Neuron (in vitro differentiated cells): ENCODE measurements at regions not wholly inside any gene's neighbourhood (a gene's known extent, or its start where the extent isn't known, plus 50 kb on each side); places are given as distances from the start of the nearest gene placed in this dataset.
"Not testable (repeated sequence)": the region's sequence is repeated elsewhere in the genome, so short reads cannot be mapped to it uniquely, and the experiment has no call there.

Experiments
- H2AFZ ChIP-seq: one replicate; pipeline ENCODE4 v1.6.1; 2013; ENCODE audit warnings: low read depth, mild to moderate bottlenecking, inconsistent platforms, low read length, moderate library complexity
- H3K27me3 ChIP-seq: one replicate; pipeline ENCODE4 v1.6.1; 2013; ENCODE audit warnings: low read length; ENCODE audit not compliant: insufficient read depth
- H3K36me3 ChIP-seq: one replicate; pipeline ENCODE4 v1.6.1; 2013; ENCODE audit warnings: low read length; ENCODE audit not compliant: insufficient read depth
- H3K4me1 ChIP-seq: one replicate; pipeline ENCODE4 v1.6.1; 2013; ENCODE audit warnings: low read length; ENCODE audit not compliant: insufficient read depth
- H3K4me3 ChIP-seq: 2 replicates; pipeline ENCODE4 v1.5.1; 2013; ENCODE audit warnings: mild to moderate bottlenecking, low read length, moderate library complexity
- H3K9me3 ChIP-seq: one replicate; pipeline ENCODE4 v1.6.1; 2013; ENCODE audit warnings: low read length

DNA sequence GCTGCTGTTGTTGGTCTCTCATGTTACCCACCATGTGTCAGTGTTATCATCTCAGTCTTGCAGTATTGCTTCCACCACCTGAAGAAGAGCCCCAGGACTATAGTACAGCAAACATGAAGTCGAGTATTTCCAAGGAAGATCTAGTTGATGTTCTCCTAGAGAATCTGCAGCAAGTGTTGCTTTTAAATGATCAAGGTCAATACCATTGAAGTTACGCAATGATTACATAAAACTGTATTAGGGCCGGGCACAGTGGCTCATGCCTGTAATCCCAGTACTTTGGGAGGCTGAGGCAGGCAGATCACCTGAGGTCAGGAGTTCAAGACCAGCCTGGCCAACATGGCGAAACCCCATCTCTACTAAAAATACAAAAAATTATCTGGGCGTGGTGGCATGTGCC, 173.9 kb downstream of the TJP1 start:
- not testable (repeated sequence) for H3K4me1 ChIP-seq, H3K4me3 ChIP-seq, H3K36me3 ChIP-seq, H3K27me3 ChIP-seq, H3K9me3 ChIP-seq, H2AFZ ChIP-seq

DNA sequence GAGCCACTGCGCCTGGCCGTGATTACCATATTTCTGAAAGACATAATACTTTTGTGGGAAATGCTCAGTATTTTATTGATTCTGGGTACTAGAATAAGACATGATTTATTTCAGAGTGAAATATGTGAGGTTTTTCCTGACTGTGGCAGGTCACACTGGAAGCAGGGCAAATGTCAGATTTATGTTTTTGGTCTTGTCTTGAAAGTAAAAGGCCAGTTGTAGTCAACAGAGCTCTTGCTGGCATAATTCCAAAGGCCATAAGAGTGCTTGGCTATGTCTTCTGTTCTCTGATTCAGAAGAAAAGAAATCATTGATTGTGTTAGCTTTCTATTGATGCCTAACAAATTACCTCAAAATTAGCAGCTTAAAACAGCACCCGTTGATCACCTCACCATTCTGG, 176.4 kb downstream of the TJP1 start:
- no peaks in the 10 kb centered on the region for H3K27me3 ChIP-seq
- H3K36me3 ChIP-seq = no peaks in the 10 kb centered on the region
- no peaks in the 10 kb centered on the region for H3K4me1 ChIP-seq
- H2AFZ ChIP-seq = no peak overlapping the region
- H3K4me3 ChIP-seq = no peak overlapping the region
- no peaks in the 10 kb centered on the region for H3K9me3 ChIP-seq

DNA sequence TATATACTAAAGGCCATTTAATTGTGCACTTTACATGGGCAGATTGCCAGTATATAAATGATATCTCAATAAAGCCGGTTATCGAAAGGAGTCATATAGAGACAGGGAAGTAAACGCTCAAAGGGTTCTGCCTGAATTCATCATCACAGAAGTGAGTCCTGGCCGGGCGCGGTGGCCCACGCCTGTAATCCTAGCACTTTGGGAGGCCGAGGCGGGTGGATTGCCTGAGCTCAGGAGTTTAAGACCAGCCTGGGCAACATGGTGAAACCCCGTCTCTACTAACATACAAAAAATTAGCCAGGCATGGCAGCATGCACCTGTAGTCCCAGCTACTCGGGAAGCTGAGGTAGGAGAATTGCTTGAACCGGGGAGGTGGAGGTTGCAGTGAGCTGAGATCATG, 177.9 kb downstream of the TJP1 start:
- H3K36me3 ChIP-seq, H3K27me3 ChIP-seq, H3K9me3 ChIP-seq, H2AFZ ChIP-seq, H3K4me1 ChIP-seq, H3K4me3 ChIP-seq: not testable (repeated sequence)

- no peaks in the 10 kb centered on the region for H3K4me1 ChIP-seq
- H3K9me3 ChIP-seq = no peaks in the 10 kb centered on the region
- H3K36me3 ChIP-seq = no peaks in the 10 kb centered on the region
- no peak overlapping the region for H3K4me3 ChIP-seq
- H3K27me3 ChIP-seq = no peaks in the 10 kb centered on the region
- H2AFZ ChIP-seq = no peak overlapping the region
These were observed 183.5 kb downstream of the TJP1 start for GRCh38 chr15:29638781-29639180.

GRCh38 chr15:29638011-29638410, 184.3 kb downstream of the TJP1 start:
- H3K36me3 ChIP-seq = no peaks in the 10 kb centered on the region
- no peak overlapping the region for H3K4me3 ChIP-seq
- no peaks in the 10 kb centered on the region for H3K9me3 ChIP-seq
- no peaks in the 10 kb centered on the region for H3K4me1 ChIP-seq
- H2AFZ ChIP-seq = no peak overlapping the region
- H3K27me3 ChIP-seq = no peaks in the 10 kb centered on the region

DNA sequence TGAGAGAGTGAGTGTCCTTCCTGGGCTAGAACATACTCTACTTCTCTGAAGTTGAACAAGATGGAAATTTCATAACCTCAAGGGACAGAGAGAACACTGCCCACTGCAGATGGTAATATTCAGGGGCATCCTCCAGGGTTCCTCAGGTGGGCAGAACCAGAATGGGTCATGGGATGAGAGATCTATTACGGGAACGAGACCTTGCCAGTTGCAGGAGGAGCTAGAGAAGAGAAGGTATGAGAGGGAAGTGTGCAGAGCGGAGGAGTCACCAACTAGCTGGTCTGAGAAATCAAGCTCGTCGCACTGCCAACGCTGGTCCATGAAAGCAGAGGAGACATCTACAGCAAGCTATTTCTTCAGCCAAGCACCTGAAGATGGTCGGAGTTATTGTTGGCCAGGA, 184.7 kb downstream of the TJP1 start:
- no peak overlapping the region for H2AFZ ChIP-seq

DNA sequence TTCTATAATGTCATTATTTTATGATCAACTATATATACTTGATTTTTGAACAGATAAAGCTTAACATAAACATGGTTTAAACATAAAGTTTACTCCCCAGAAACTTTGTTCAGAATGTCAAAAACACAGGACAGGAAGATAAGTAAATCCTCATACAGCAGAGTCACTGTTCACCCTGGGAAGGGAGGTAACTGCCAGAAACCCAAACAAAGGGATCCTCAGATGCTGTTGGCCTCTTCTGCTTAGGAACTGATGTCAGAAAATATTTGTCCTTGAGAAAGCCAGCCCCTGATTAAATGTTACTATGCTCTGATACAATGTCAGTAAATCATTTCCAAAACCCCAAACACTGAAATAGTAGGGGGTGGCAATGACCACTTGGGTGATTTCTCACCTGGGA, 185.3 kb downstream of the TJP1 start:
- Histone ChIP-seq H3K27me3 (no peaks in the 10 kb centered on the region), H3K9me3 (no peaks in the 10 kb centered on the region), H2AFZ (no peak overlapping the region), H3K4me3 (no peak overlapping the region), H3K4me1 (no peaks in the 10 kb centered on the region), H3K36me3 (no peaks in the 10 kb centered on the region)

More for the DNA sequence above, 184.7 kb downstream of the TJP1 start:
- Histone ChIP-seq H3K4me3 (no peak overlapping the region), H3K4me1 (no peaks in the 10 kb centered on the region), H3K36me3 (no peaks in the 10 kb centered on the region), H3K9me3 (no peaks in the 10 kb centered on the region), H3K27me3 (no peaks in the 10 kb centered on the region)

DNA sequence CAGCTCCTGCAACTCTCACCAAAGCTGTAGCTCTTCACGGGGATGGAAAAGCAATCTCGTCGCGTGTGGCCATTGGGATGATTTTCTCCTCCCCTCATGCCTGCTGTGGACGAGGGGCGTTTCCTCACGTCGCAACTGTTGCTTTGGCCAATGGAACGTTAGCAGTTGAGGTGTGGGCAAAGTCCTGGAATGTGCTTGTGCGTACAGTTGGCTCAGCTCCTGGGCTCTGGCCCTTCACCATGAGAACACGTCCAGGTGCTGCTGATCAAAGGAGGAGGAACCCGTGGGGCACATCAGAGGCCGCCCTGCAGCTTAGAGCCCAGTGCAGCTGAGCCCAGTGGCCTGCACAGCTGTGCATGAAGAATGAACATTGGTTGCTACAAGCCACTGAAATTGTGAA, 186.1 kb downstream of the TJP1 start:
- Histone ChIP-seq H3K27me3 (no peaks in the 10 kb centered on the region), H2AFZ (no peak overlapping the region), H3K9me3 (no peaks in the 10 kb centered on the region), H3K4me3 (no peak overlapping the region), H3K4me1 (no peaks in the 10 kb centered on the region), H3K36me3 (no peaks in the 10 kb centered on the region)

- no peaks in the 10 kb centered on the region for H3K36me3 ChIP-seq
- H3K27me3 ChIP-seq = no peaks in the 10 kb centered on the region
- H3K4me1 ChIP-seq = no peaks in the 10 kb centered on the region
These were observed 186.7 kb downstream of the TJP1 start for GRCh38 chr15:29635513-29636098.

DNA sequence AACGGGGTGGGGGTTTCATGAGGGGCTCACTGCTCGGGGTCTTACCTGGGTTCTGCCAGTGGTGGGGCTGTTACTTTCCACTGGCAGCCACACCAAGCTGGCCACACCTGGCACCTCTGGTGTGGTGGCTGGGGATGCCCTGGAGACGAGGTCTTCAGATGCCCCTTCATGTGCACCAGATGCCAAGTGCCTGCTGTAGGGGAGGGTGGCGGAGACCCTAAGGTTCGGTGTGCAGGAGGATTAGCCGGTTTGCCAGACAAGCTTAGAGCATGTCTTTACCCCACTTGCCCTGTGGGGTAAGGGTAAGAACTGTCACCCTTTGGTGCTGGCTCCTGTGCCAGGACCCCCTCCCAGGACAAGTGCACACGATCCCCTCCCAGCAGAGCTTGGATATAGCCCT, 188.3 kb downstream of the TJP1 start:
- Histone ChIP-seq H3K27me3 (no peaks in the 10 kb centered on the region), H3K36me3 (no peaks in the 10 kb centered on the region), H3K9me3 (no peaks in the 10 kb centered on the region), H2AFZ (no peak overlapping the region), H3K4me1 (peaks cover 4% of the 10 kb centered on the region), H3K4me3 (no peak overlapping the region)

More at GRCh38 chr15:29635513-29636098, 186.7 kb downstream of the TJP1 start:
- no peak overlapping the region for H2AFZ ChIP-seq
- H3K4me3 ChIP-seq = no peak overlapping the region
- no peaks in the 10 kb centered on the region for H3K9me3 ChIP-seq

- Histone ChIP-seq H3K9me3 (no peaks in the 10 kb centered on the region), H2AFZ (no peak overlapping the region), H3K36me3 (no peaks in the 10 kb centered on the region), H3K4me3 (no peak overlapping the region), H3K4me1 (peaks cover 4% of the 10 kb centered on the region), H3K27me3 (no peaks in the 10 kb centered on the region)
These were observed 189.4 kb downstream of the TJP1 start for GRCh38 chr15:29632671-29633406.

GRCh38 chr15:29631076-29632070, 190.9 kb downstream of the TJP1 start:
- peaks cover 4% of the 10 kb centered on the region for H3K4me1 ChIP-seq

DNA sequence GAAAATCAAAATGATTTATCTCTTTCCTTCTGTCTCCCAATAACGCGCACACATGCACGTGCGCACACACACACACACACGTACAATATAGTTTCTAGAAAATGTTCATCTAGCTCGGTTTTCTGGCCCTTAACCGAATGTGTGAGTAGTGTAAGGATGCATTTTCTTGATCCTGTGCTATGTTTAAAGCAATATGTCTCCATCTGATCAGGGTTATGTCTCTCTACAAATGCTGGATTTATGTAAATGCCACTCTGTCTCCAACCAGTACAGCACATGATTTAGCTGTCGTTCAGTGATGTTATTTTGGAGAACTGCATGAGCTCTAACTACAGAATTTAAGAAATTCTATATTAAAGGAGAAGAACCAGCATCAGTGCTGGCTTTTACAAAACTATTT, 198.0 kb downstream of the TJP1 start:
- Histone ChIP-seq H2AFZ (no peak overlapping the region), H3K9me3 (no peaks in the 10 kb centered on the region), H3K4me1 (no peaks in the 10 kb centered on the region), H3K27me3 (no peaks in the 10 kb centered on the region), H3K4me3 (no peak overlapping the region), H3K36me3 (no peaks in the 10 kb centered on the region)

More at GRCh38 chr15:29631076-29632070, 190.9 kb downstream of the TJP1 start:
- H3K36me3 ChIP-seq = no peaks in the 10 kb centered on the region
- H3K27me3 ChIP-seq = no peaks in the 10 kb centered on the region
- no peak overlapping the region for H2AFZ ChIP-seq
- H3K4me3 ChIP-seq = no peak overlapping the region
- H3K9me3 ChIP-seq = no peaks in the 10 kb centered on the region
